LHCN-M2 (cell line): ENCODE measurements at regions not wholly inside any gene's neighbourhood (a gene's known extent, or its start where the extent isn't known, plus 50 kb on each side); places are given as distances from the start of the nearest gene placed in this dataset.

Source experiments
- DNase-seq: peaks from one replicate; pipeline ENCODE4 v3.0.0-alpha.2; 2012; ENCODE audit warnings: low read depth

DNA sequence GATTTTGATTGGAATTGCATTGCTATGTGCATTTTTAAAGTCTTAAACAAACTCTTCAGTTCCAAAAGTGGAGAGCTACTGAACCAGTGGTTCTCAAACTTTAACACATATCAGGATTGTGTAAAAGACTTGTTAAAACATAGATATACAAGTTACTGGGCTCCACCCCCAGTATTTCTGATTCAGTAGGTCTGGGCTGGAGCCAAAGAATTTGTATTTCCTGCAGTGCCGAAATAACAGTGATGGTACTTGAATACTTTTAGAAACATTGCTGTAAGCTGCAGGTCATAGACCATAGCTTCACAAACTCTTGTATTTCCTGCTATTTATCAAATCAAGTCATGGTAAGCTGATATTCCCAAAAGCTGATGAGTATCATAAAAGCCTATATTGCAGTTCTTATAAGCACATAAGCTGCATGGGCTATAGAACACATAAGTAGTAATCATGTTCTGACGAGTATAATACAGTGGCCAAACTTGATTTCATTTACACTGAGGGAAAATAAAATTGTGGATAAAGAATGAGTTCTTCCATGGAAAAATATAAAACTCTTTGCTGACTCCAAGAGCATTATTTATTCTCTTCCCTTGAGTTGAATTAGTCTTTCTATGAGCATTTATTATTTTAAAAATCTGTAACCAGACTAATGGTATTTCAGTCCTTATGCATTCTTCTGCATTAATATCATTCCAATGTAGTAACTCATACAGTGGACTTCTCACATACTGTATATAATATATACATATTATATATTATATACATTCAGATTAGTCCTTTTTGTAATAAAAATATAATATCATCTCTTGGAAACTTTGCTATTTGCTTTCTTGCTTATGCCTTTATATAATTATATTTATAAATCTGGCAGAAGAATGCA is 550.5 kb upstream of the AGTR1 start:
- DNase-seq = peak; percentile 57

DNA sequence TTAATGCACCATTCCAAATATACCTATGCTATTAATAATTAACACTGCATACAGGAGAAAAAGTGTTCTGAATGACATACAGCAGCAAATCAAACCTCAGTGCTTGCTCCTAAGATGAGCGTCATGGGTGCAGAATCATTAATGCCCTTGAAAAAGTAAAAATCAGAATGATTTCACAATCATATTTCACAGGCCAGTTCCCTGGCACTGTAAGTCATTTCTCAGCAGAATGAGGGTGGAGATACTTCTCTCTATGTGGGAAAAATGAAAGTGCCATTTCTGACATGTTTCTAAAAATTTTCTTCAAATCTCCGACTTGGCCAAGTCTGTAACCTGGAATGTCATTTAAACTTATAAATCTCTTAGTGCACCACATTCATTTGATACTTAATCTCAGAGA is 549.8 kb upstream of the AGTR1 start:
- DNase-seq = no peak

DNA sequence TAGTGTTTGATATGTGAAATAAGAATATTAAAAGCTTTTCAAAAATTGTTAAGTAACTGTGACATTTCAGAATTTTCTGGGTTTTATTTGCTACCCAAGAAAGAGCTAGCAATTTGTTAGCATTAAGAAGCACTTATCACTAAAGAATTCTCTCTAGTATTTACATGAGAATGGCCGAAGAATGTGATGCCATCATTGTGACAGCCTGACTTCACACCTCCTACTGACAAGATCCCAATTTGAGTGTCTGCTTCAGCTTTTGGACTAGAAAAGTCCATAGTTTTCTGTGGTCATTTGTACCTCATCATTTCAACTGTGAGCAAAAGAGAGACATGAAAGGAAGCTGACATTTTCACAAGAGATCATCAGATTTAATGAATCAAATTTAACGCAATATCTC is 548.1 kb upstream of the AGTR1 start:
- no peak for DNase-seq

DNA sequence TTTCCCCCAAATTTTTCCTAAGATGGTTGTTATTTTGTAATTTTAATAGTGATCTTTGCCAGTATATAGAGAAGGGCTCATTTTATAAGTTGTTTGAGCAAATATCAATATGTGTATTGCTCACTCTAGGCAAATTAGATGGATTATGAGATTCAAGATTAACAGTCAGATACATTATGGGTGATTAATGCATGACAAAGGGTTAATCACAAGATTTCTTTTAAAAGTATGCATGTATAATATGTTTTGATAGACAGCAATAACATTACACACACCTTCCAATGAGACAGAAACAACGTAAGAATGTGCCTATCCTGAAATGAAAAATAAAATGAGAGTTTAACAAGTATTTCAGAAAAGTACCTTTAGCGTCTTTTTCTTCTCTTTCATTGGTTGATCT is 547.6 kb upstream of the AGTR1 start:
- DNase-seq = no peak

DNA sequence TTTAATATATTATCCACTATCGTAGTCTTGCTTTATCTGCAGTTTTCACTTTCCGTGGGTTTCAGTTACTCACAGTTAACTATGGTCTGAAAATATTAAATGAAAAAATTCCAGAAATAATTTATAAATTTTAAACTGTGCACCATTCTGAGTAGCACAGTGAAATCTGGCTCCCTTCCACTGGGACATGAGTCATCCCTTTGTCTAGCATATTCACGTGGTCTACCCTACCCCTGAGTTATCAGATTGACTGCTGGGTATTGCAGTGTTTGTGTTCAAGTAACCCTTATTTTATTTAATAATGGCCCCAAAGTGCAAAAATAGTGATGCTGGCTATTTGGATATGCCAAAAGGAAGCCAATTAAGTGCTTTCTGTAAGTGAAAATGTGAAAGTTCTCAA is 539.5 kb upstream of the AGTR1 start:
- peak; percentile 77 for DNase-seq

DNA sequence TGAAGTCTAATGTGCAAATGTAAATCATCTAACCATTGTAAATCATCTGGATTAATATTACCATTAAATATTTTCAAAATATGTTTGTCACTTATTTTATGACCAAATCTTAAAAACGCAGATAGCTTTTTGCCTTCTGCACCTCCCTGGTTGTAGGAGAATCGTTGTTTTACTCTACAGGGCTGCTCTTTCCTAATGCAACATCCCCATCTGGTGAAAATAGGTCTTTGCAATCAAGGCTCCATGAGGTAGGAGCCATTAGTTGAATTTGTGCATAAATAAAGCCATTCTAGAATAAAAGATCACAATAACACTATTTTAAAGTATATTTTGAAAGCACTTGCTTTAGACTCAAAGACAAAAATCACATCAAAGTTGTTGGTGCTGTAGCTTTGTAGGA is 535.6 kb upstream of the AGTR1 start:
- peak; percentile 40 for DNase-seq

DNA sequence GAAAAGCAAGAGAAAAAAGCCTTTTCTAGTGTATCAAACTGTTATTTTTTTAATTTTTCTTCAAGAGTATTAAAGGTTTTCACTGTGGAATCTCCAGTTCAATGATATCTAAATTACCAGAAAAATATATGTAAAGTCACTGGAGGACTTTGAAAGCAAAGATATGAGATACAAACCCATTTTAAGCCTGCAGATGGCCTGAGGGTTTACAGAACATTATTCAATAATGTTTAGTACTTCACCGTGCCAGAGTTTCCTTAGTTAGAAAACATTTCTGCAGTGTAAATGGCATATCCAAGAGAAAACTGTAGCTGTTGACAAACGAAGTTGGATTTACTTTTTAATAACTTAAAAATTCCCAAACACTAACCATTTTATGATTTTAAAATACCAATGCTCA is 529.4 kb upstream of the AGTR1 start:
- no peak for DNase-seq

DNA sequence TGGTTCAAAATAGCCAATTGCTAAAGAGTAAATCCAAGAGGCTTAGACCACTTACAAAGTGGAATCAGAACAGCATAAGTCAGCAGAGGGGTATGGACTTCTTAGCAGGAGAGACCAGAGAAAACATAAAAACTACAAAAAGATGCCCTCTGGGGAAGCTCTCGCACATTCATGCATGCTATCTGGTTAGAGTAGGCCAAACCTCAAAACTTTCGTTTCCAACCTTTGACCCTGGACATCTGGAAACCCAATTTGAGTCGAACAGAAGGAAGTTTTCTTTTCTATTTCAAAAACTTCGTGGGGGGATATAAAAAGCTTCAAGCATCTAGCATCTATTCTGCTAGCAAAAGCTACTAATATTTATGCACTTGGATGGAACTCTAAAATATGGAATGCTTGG is 523.9 kb upstream of the AGTR1 start:
- DNase-seq = peak; percentile 84

DNA sequence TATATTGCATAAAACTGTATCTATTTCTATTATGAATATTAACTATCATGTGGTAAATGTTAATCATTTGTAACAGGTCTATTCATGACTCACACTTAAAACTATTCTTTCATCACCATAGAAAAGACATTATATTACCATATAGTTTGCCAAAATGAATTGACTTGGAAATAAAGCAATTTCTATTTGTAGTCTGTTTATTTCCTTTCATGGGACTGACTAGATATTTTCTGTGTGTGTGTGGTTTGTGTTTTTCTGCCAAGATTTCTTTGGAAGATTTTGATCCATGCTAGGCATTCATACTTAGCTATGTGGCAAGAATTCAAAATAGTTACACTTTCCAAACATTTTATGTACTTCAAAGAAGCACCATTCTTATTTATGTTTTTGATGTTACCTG is 522.5 kb upstream of the AGTR1 start:
- peak; percentile 58 for DNase-seq

DNA sequence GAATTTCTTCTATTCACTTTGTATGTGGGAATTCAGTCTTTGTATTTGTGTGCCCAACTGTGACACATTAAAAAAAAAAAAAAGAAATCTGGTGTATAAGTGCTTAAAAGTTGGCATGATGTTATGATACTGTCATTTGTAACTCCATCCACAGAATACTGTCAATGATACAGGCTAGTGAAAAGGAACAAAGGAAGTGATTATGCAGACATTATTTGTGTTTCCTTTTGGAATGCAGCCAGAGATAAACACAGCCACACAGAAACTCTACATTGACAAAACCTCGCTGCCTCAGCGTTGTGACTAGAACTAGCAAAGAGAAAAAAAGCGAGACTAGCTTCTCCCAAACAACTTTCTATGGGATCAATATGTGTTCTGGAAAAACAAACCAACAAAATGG is 519.2 kb upstream of the AGTR1 start:
- DNase-seq = no peak

DNA sequence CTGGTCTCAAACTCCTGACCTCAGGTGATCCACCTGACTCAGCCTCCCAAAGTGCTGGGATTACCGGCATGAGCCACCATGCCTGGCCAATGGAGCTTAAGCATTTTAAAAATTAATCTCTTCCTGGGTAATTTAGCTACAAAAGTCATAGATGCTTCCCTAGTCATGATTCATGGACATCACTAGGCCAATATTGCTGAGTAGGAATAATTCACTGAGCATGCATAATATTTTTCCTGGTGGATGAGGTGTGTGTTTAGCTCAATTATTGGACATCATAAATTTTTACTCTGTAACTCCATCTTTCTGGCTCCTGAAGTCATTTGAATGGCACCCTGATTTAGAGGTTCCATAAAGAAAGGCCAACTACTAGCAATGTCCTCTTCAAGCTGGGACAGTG is 512.9 kb upstream of the AGTR1 start:
- no peak for DNase-seq

DNA sequence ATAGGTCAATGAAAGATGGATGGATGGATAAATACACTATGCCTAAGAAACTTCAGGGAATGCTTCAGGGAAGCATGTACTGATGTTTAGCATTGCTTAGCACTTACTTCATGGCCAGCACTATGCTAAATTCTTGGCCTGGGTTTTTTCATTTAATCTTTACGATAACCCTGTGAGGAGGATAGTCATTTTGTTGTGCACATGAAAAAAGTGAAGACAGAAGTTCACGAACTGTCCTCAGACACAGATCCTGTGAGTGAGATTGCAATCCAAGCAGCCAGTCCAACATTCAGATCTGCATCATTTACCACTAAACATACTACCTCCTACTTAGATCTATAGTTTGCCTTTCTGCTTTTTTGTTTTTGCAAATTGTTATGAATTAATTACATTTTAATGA is 510.8 kb upstream of the AGTR1 start:
- no peak for DNase-seq

DNA sequence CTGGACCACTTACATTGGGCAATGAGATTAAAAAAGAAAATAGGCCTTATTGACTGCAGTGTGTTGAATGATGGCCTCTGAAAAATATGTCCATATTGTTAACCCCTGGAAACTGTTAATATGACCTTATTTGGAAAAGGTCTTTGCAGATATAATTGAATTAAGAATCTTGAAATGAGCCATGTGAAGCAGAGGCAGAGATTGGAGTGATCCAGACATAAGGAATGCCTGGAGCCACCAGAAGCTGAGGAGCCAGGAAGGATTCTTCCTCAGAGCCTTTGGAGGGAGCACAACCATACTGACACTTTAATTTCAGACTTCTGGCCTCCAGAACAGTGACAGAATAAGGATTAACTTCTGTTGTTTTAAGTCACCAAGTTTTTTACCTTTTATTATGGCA is 510.4 kb upstream of the AGTR1 start:
- no peak for DNase-seq

DNA sequence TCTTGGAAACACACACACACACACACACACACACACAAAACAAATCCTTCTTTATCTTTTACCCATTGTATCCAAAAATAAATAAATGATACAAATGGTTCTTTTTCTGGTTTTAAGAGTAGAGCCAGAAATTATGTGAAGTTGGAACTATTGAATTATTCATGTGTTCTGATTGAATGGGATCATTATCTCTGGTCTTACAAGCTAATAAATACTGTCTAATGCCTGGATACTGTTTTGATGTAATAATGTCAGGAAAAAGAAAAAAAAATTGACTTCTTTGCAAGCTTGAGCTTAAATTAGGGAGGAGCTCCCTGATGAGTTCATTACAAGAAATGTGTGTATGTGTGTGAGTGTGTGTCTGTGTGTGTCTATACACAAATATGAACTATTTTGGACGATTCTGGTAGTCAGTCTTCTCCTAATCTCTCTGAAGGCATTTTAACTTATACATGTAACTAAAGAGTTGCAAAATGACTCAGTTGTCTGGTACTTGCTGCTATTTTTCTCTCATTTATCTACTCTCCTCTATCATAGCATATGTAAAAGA is 507.2 kb upstream of the AGTR1 start:
- DNase-seq = no peak

DNA sequence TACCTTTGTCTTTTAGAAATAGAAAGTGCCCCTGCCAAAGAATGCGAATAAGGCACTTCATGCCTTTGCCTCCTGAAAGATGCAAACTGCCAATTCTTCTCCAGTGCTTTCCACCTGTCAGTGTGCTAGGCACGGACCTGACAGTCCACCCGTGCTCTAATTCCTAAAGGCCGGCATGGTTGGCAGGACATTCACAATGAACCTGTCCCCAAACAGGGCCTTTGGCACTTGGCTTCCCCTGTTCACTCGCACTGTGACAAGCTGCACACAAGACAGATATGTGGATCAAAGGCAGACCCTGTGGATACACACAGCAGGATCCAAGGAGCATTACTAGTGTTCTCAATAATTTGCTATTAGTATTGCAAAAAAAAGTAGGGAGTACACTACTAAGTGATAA is 505.7 kb upstream of the AGTR1 start:
- no peak for DNase-seq

DNA sequence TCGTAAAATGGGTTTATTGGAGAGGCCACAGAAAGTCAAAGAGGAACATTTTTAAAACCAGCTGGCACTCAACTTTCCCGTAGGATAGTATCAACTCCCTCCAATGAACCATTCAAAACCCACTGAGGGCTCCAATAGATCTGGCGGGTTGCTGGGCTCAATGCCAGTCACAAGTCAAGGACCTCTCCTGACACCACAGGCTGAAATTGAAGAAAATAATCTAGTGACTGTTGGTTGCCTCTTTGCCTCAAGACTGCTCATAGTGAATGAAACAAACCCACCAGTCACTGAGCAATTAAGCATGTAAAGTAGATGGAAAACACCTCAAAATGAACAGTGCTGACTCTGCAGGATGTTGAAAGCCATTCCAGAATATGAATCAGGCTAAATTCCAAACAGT is 500.6 kb upstream of the AGTR1 start:
- no peak for DNase-seq

DNA sequence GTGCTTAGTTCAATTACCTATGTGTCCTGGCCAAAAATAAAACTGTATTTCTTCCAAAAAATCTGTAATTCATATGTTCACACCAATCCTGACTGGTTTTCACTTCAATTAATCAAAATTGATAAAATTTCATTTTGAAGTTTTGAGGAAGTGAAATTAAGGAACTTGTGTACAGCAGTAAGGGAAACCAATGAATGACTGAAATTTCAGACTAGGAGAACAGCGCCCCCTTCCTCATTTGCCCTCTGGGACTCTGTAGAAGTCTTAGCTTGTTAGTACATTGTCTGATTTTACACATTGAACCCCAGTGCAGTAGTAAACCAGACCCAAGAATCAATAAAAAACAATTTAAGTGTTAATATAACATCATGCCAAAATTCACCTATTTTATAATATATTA is 495.3 kb upstream of the AGTR1 start:
- DNase-seq = no peak

DNA sequence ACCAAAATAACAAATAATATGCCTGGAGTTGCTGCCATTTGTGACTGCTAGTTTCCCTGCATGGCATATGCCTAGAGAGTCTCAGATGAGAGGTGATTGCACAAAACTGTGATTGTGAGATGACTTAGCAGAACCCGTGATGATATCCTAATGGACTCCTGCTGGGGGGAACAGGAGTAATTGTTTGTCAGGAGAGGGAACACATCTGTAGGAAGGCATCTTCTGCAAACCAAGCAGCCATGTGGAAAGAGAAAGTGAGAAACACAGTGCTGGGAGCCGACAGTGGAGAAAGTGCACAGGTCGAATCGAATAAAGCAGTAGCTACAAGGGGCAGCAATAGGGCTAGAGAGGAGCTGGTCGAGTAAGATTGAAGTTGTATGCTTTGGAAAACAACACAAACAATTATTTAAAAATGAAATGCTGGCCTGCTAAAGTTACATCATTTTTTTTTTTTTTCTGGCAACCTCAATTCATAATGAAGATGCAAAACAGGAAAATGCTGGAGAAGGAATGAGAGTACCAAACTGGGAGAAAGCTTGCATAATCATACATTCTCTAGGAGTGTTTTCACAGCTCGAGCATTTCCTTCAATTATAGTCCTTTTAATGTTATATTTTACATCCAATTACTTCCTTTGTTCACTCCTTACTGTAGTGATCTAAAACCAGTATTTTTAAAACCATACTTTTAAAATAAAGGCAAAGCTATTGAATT is 494.2 kb upstream of the AGTR1 start:
- peak; percentile 29 for DNase-seq

DNA sequence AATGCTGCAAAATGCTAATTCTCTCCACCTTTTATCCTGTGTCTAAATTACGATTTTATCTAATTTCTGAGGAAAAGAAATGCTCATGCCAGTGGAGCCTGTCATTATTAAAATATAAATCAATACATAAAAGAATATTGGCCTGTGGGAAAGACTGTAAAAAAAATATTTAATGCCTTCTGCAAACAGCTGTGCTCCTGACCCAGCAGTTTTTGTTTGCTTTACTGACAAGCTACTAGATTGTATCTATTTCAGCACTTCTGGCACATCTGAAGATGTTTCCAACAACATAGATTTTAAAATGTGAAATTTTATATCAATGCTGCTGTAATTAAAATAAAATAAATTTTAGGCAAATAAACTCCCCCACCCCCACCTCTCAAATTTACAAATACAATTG is 493.6 kb upstream of the AGTR1 start:
- no peak for DNase-seq

DNA sequence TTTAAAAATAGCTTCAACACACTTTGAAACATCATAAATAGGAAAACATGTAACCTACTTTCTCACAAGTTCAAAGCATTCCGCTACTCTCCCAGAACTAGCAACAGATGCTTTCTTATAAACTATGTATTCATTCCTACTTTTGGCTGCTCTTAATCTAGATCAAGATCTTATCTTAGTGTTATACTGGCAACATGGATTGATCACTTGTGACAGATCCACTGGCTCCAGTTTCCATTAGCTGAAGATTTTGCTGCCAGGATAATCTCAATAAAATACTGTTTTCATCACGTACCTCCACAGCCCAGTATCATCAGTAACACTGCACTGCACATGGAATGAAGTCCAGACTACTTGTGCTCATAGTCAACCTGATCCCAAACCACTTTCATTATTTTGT is 491.7 kb upstream of the AGTR1 start:
- DNase-seq = no peak

DNA sequence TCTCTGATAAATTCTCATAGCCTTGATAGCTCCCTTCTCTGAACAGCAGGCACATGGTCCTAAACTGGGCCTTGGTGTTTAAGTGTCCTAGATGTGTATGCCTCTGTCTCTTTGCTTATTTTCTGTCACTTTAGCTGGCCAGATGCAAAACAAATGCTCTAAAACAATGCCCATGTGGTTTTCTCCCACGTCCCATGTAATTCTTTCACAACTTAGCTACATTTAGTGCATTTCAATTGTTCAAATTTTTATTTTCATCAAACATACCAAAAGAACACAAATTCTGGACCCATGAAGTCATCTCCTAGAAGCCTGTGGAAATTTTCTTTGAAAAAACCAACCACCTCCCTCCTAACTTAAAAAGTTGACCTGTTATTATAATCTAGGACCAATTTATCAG is 491.3 kb upstream of the AGTR1 start:
- no peak for DNase-seq

DNA sequence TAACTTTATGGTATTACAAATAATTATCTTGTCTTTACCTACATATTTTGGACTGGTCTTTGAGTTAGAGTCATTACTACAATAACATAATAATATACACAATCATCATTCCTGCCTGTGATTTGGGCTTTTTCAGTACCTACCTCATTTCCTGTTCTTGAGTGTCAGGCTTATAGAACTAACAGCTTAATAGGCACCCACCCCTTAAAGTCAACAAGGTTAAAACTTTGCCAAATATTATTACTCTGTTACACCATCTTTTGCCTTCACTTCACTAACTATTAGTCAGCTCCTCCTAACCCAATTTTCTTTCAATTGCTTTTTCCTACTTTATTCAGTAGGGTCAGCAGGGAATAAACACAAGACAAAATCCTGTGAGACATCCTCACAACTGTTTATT is 488.7 kb upstream of the AGTR1 start:
- no peak for DNase-seq

DNA sequence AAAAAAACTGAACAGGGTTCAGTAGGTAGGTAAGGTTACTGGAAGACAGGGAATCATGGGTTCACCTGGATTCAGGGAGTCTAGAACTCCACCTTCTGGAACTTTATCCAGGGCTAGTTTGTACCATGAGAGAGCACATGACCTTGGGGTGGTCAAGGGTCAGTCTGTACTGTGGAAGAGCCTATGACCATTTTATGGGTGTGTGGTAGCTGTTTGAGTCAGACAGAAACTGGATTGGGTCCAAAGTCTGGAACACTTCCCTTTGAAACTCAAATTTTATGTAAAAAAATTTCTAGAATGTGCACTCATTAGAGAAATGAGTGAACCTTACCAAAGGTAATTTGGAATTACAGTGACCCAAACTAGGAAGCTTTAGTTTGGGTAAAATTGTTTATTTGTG is 486.0 kb upstream of the AGTR1 start:
- peak; percentile 73 for DNase-seq
